ENCODE measurements at regions not wholly inside any gene's neighbourhood (a gene's known extent, or its start where the extent isn't known, plus 50 kb on each side); places are given as distances from the start of the nearest gene placed in this dataset.

GRCh38 chr9:90020276-90020871 lies 415.6 kb downstream of the GADD45G start:
- H2BK12ac ChIP-seq (ENCODE audit: low read depth, low read length): no peak overlapping the region
- no peak overlapping the region for H3K14ac ChIP-seq (ENCODE audit: insufficient read length)
- ChIA-PET CTCF (ENCODE audit: partially characterized antibody) (interaction anchor here (1.0 to 1.2 kb wide), 2 partner anchors 16 to 422 kb away, joined by 3 read pairs; no protein-coding TSS in a partner anchor), POLR2A (ENCODE audit: partially characterized antibody) (no interaction called here)
- no peak overlapping the region for H3K27ac ChIP-seq (ENCODE audit: low read depth, low read length)
- H2BK20ac ChIP-seq (ENCODE audit: low read length): no peak overlapping the region
- 76% methylated on average over 7 of the region's 7 CpGs; no CpG with 5 or more reads in 1 of the 2 experiments for WGBS, 2 experiments (ENCODE audit: extremely low coverage in 1 of 2, insufficient coverage in 1 of 2, insufficient read length in 1 of 2, insufficient replicate concordance in 2 of 2, low coverage in 1 of 2, low lambda C conversion rate in 2 of 2, missing lambda C conversion rate in 1 of 2)
- no peaks in the 10 kb centered on the region for H3K79me2 ChIP-seq (ENCODE audit: control insufficient read depth in 1 of 2, insufficient read depth in 2 of 2, low read length in 2 of 2)
- H3K9me3 ChIP-seq (ENCODE audit: insufficient read depth in 2 of 2, low read depth in 1 of 2, low read length in 1 of 2): no peaks in the 10 kb centered on the region
- no peak overlapping the region for H4K91ac ChIP-seq (replicated peaks; ENCODE audit: insufficient read length, low read length)
- H3K23me2 ChIP-seq (ENCODE audit: low read depth, low read length): no peaks in the 10 kb centered on the region
- H4K8ac ChIP-seq (ENCODE audit: extremely low read depth, insufficient read depth, low read length): no peak overlapping the region
- no peaks in the 10 kb centered on the region for H3K79me1 ChIP-seq (ENCODE audit: low read depth, low read length)
- TF ChIP-seq EGR1 (IDR thresholded peaks at IDR 0.05; ENCODE audit: borderline replicate concordance, low read depth, low read length) (no peak), ASH2L (IDR thresholded peaks at IDR 0.05; ENCODE audit: low read length) (no peak), GTF2F1 (IDR thresholded peaks at IDR 0.05; ENCODE audit: borderline replicate concordance, low read depth, low read length) (no peak), KDM4A (IDR thresholded peaks at IDR 0.05; ENCODE audit: low read depth, low read length, severe bottlenecking) (no peak), CREB1 (IDR thresholded peaks at IDR 0.05) (no peak), SP1 (IDR thresholded peaks at IDR 0.05; ENCODE audit: low read depth, low read length) (no peak)
- DNase-seq (ENCODE audit: low read depth in 1 of 2, low spot score in 2 of 2): no peak
- no peak overlapping the region for H3K4me3 ChIP-seq (ENCODE audit: extremely low read depth in 1 of 4, insufficient read depth in 2 of 4, low read depth in 3 of 4, low read length in 4 of 4)
- no peak overlapping the region for H3K4me2 ChIP-seq (ENCODE audit: insufficient read depth in 1 of 2, low read depth in 2 of 2, low read length in 2 of 2)
- no peaks in the 10 kb centered on the region for H3K4me1 ChIP-seq (replicated peaks in 1 of 4; ENCODE audit: control insufficient read depth in 3 of 4, insufficient read depth in 4 of 4, low read length in 3 of 4)
- no peak overlapping the region for H2BK15ac ChIP-seq (ENCODE audit: low read length)
- H2AFZ ChIP-seq (ENCODE audit: low read length): no peak overlapping the region
- FAIRE-seq: no peak
- H3K18ac ChIP-seq (ENCODE audit: extremely low read depth, low read length): no peak overlapping the region
- no peak overlapping the region for H2BK120ac ChIP-seq (replicated peaks; ENCODE audit: low read depth, low read length)
- no peaks in the 10 kb centered on the region for H3K36me3 ChIP-seq (ENCODE audit: control insufficient read depth in 2 of 4, insufficient read depth in 4 of 4, low read length in 3 of 4)
- H3K4ac ChIP-seq (replicated peaks; ENCODE audit: insufficient read length, low read depth, low read length): no peak overlapping the region
- H2AK5ac ChIP-seq (ENCODE audit: low read depth, low read length): no peak overlapping the region
- H2BK5ac ChIP-seq (ENCODE audit: low read depth, low read length): no peak overlapping the region
- no peak overlapping the region for H3K9ac ChIP-seq (replicated peaks in 1 of 4; ENCODE audit: extremely low read depth in 1 of 4, low read depth in 3 of 4, low read length in 3 of 4)
- H4K20me1 ChIP-seq (replicated peaks in 1 of 2; ENCODE audit: control insufficient read depth in 1 of 2, insufficient read depth in 2 of 2, low read length in 2 of 2): no peaks in the 10 kb centered on the region
- no peaks in the 10 kb centered on the region; a peak in 1 of 7 replicates for H3K27me3 ChIP-seq (replicated peaks in 1 of 4; ENCODE audit: control insufficient read depth in 3 of 4, extremely low read depth in 1 of 4, insufficient read depth in 3 of 4, low read length in 3 of 4)
- H3K56ac ChIP-seq (replicated peaks; ENCODE audit: insufficient read length, low read depth, low read length): no peak overlapping the region
- H4K5ac ChIP-seq (ENCODE audit: insufficient read length, low read depth, low read length): no peak overlapping the region
- no peak overlapping the region for H3K23ac ChIP-seq (ENCODE audit: insufficient read length)

All from H1 (cell line).